Endothelial cell (in vitro differentiated cells): ENCODE measurements at regions not wholly inside any gene's neighbourhood (a gene's known extent, or its start where the extent isn't known, plus 50 kb on each side); places are given as distances from the start of the nearest gene placed in this dataset.
"Not testable (repeated sequence)": the region's sequence is repeated elsewhere in the genome, so short reads cannot be mapped to it uniquely, and the experiment has no call there.

Source experiments
- DNase-seq: peaks from one replicate; pipeline ENCODE4 v3.0.0; 2021; ENCODE audit warnings: low spot score
- H3K27ac Mint-ChIP-seq: one replicate; pipeline ENCODE4 v1.8.0; 2021; ENCODE audit warnings: mixed read lengths, inconsistent platforms; ENCODE audit not compliant: unreplicated experiment
- H3K27me3 Mint-ChIP-seq: one replicate; pipeline ENCODE4 v1.8.0; 2021; ENCODE audit warnings: mild to moderate bottlenecking, moderate library complexity, mixed read lengths, inconsistent platforms; ENCODE audit not compliant: unreplicated experiment
- H3K36me3 Mint-ChIP-seq: one replicate; pipeline ENCODE4 v1.8.0; 2021; ENCODE audit warnings: mild to moderate bottlenecking, low read depth, mixed read lengths, inconsistent platforms; ENCODE audit not compliant: unreplicated experiment
- H3K4me1 Mint-ChIP-seq: one replicate; pipeline ENCODE4 v1.8.0; 2021; ENCODE audit warnings: mild to moderate bottlenecking, mixed read lengths, inconsistent platforms; ENCODE audit not compliant: unreplicated experiment
- H3K4me3 Mint-ChIP-seq: one replicate; pipeline ENCODE4 v1.8.0; 2021; ENCODE audit warnings: mild to moderate bottlenecking, mixed read lengths, inconsistent platforms; ENCODE audit not compliant: unreplicated experiment
- H3K9me3 Mint-ChIP-seq: one replicate; pipeline ENCODE4 v1.8.0; 2021; ENCODE audit warnings: mixed read lengths, inconsistent platforms; ENCODE audit not compliant: unreplicated experiment
- CTCF ChIP-seq: fragments of 200-600 bp; sonication (generic); IDR thresholded peaks from one replicate; pipeline ENCODE4 v1.5.0; 2021; ENCODE audit warnings: antibody characterized with exemption; ENCODE audit not compliant: unreplicated experiment

- DNase-seq, result no peak
These were observed 1761.3 kb upstream of the IGFBP7 start for GRCh38 chr4:58871509-58871908.

GRCh38 chr4:58849026-58849425, 1738.8 kb upstream of the IGFBP7 start:
- no peaks in the 10 kb centered on the region for H3K9me3 Mint-ChIP-seq
- H3K27me3 Mint-ChIP-seq, result no peaks in the 10 kb centered on the region
- H3K36me3 Mint-ChIP-seq, result no peaks in the 10 kb centered on the region
- no peak for TF ChIP-seq CTCF
- no peaks in the 10 kb centered on the region for H3K4me1 Mint-ChIP-seq
- no peak for DNase-seq
- no peak overlapping the region for H3K27ac Mint-ChIP-seq
- no peak overlapping the region for H3K4me3 Mint-ChIP-seq

More at GRCh38 chr4:58871509-58871908, 1761.3 kb upstream of the IGFBP7 start:
- H3K27ac Mint-ChIP-seq, result no peak overlapping the region
- no peaks in the 10 kb centered on the region for H3K9me3 Mint-ChIP-seq
- H3K27me3 Mint-ChIP-seq, result no peaks in the 10 kb centered on the region
- no peaks in the 10 kb centered on the region for H3K4me1 Mint-ChIP-seq
- no peak overlapping the region for H3K4me3 Mint-ChIP-seq
- no peak for TF ChIP-seq CTCF
- no peaks in the 10 kb centered on the region for H3K36me3 Mint-ChIP-seq

- Mint-ChIP-seq H3K27ac (no peak overlapping the region), H3K9me3 (no peaks in the 10 kb centered on the region), H3K27me3 (no peaks in the 10 kb centered on the region), H3K4me3 (no peak overlapping the region), H3K4me1 (no peaks in the 10 kb centered on the region), H3K36me3 (no peaks in the 10 kb centered on the region)
- no peak for DNase-seq
- TF ChIP-seq CTCF, result no peak
These were observed 1733.3 kb upstream of the IGFBP7 start for GRCh38 chr4:58843455-58843854.

- H3K9me3 Mint-ChIP-seq, result no peaks in the 10 kb centered on the region
- DNase-seq, result no peak
- H3K27me3 Mint-ChIP-seq, result no peaks in the 10 kb centered on the region
- H3K4me3 Mint-ChIP-seq, result no peak overlapping the region
- H3K27ac Mint-ChIP-seq, result no peak overlapping the region
- no peaks in the 10 kb centered on the region for H3K36me3 Mint-ChIP-seq
- H3K4me1 Mint-ChIP-seq, result peaks cover 3% of the 10 kb centered on the region
- TF ChIP-seq CTCF, result no peak
These were observed 1722.9 kb upstream of the IGFBP7 start for GRCh38 chr4:58833126-58833525.

DNA sequence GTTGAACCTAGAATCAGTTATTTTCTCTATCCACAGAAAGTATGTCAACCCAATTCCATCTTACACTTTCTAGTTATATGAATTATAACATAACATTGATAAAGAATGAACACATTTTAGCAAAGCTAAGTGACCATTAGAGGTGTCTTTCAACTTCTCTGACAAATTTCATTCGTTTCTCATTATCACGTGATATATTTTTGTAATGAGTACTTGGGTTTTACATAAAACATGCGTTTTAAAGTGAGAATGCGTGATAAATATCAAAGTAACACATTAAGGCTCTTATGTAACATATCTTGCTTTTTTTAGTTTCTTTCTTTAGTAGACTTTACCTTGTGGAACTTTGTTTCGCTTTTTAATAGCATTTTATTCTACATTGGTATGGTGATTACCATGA, 1715.1 kb upstream of the IGFBP7 start:
- H3K4me3 Mint-ChIP-seq, result no peak overlapping the region
- H3K27me3 Mint-ChIP-seq, result no peaks in the 10 kb centered on the region
- no peaks in the 10 kb centered on the region for H3K4me1 Mint-ChIP-seq
- TF ChIP-seq CTCF, result no peak
- H3K9me3 Mint-ChIP-seq, result no peaks in the 10 kb centered on the region
- H3K36me3 Mint-ChIP-seq, result no peaks in the 10 kb centered on the region
- H3K27ac Mint-ChIP-seq, result no peak overlapping the region
- no peak for DNase-seq

- not testable (repeated sequence) for H3K27me3 Mint-ChIP-seq, H3K36me3 Mint-ChIP-seq, H3K27ac Mint-ChIP-seq, DNase-seq, H3K9me3 Mint-ChIP-seq, H3K4me1 Mint-ChIP-seq, H3K4me3 Mint-ChIP-seq
These were observed 1708.4 kb upstream of the IGFBP7 start for GRCh38 chr4:58818560-58818959.
